ENCODE measurements at regions not wholly inside any gene's neighbourhood (a gene's known extent, or its start where the extent isn't known, plus 50 kb on each side); places are given as distances from the start of the nearest gene placed in this dataset.
"Not testable (repeated sequence)": the region's sequence is repeated elsewhere in the genome, so short reads cannot be mapped to it uniquely, and the experiment has no call there.

DNA sequence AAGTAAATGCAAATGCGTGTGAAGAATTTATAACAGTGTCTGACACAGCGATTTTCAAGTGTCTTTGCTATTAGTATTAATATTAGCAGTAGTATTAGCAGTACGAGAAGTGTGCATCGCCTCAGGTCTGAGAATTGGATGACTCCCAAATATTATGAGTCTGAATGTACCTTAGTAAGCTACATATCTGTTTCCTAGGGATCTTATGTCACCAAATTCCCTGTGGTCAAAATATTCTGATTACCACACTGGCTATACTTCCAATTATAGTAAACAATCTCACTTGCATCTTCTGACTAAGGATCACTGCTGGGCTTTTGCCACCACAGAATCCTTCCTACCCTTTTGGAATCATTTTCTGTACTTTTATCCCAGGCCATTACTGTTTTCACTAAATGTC is 396.0 kb upstream of the MIS18BP1 start:
- no peak overlapping the region for H3K4me3 ChIP-seq (ENCODE audit: low read depth, low read length, poor library complexity, severe bottlenecking)
- ChIA-PET POLR2A (ENCODE audit: low non-redundant PET) (no interaction called here), CTCF (no interaction called here)
- no peak for TF ChIP-seq EZH2 (IDR thresholded peaks at IDR 0.05; ENCODE audit: borderline replicate concordance, low read depth, low read length, poor library complexity, severe bottlenecking)
- TF ChIP-seq, protein P1, sequence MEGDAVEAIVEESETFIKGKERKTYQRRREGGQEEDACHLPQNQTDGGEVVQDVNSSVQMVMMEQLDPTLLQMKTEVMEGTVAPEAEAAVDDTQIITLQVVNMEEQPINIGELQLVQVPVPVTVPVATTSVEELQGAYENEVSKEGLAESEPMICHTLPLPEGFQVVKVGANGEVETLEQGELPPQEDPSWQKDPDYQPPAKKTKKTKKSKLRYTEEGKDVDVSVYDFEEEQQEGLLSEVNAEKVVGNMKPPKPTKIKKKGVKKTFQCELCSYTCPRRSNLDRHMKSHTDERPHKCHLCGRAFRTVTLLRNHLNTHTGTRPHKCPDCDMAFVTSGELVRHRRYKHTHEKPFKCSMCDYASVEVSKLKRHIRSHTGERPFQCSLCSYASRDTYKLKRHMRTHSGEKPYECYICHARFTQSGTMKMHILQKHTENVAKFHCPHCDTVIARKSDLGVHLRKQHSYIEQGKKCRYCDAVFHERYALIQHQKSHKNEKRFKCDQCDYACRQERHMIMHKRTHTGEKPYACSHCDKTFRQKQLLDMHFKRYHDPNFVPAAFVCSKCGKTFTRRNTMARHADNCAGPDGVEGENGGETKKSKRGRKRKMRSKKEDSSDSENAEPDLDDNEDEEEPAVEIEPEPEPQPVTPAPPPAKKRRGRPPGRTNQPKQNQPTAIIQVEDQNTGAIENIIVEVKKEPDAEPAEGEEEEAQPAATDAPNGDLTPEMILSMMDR (conservative IDR thresholded peaks at IDR 0.05; ENCODE audit: low read depth, low read length) = no peak
- no peaks in the 10 kb centered on the region for H3K36me3 ChIP-seq (ENCODE audit: insufficient read depth, low read length, poor library complexity, severe bottlenecking)
- DNase-seq (ENCODE audit: low spot score) = no peak
- no TSS peak for BruUV-seq (replicated peaks)
- H3K27me3 ChIP-seq (replicated peaks; ENCODE audit: insufficient read depth, low read depth, low read length, poor library complexity) = no peaks in the 10 kb centered on the region
- no peaks in the 10 kb centered on the region for H3K9me3 ChIP-seq (ENCODE audit: low read depth, low read length, poor library complexity, severe bottlenecking)
- no peak overlapping the region for H3K27ac ChIP-seq (ENCODE audit: low read depth, low read length, poor library complexity, severe bottlenecking)
- intact Hi-C loops (cut with micrococcal nuclease; ENCODE audit: unreplicated experiment) = no loop called here
- no peaks in the 10 kb centered on the region for H3K4me1 ChIP-seq (ENCODE audit: insufficient read depth, low read length, poor library complexity, severe bottlenecking)

DNA sequence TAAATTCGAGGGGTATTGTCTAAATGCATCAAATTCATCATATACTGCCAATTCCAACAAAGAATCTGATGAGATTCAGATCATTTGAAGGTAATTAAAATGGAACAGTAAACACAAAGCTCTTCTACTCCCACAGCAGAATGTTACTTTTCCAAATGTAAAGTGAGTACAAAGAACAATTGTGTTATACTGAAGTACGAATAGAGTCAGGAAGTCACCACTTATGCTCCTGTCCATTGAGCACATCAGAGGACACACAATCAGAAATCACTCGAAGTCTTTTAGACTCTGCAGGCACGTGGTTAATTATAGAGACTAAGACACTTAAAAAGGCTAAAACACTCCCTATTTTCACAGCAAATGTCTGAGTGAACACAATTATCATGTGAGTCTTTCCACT is 388.5 kb upstream of the MIS18BP1 start:
- ChIA-PET POLR2A (ENCODE audit: low non-redundant PET) (no interaction called here), CTCF (no interaction called here)
- TF ChIP-seq, protein P1 (conservative IDR thresholded peaks at IDR 0.05; ENCODE audit: low read depth, low read length) = no peak
- TF ChIP-seq EZH2 (IDR thresholded peaks at IDR 0.05; ENCODE audit: borderline replicate concordance, low read depth, low read length, poor library complexity, severe bottlenecking) = no peak
- Histone ChIP-seq H3K4me3 (ENCODE audit: low read depth, low read length, poor library complexity, severe bottlenecking) (no peak overlapping the region), H3K27ac (ENCODE audit: low read depth, low read length, poor library complexity, severe bottlenecking) (no peak overlapping the region), H3K36me3 (ENCODE audit: insufficient read depth, low read length, poor library complexity, severe bottlenecking) (no peaks in the 10 kb centered on the region), H3K9me3 (ENCODE audit: low read depth, low read length, poor library complexity, severe bottlenecking) (no peaks in the 10 kb centered on the region), H3K4me1 (ENCODE audit: insufficient read depth, low read length, poor library complexity, severe bottlenecking) (no peaks in the 10 kb centered on the region), H3K27me3 (replicated peaks; ENCODE audit: insufficient read depth, low read depth, low read length, poor library complexity) (no peaks in the 10 kb centered on the region)
- BruUV-seq (replicated peaks) = no TSS peak
- intact Hi-C loops (cut with micrococcal nuclease; ENCODE audit: unreplicated experiment) = no loop called here
- no peak for DNase-seq (ENCODE audit: low spot score)

- BruUV-seq (replicated peaks); H3K4me3 ChIP-seq (ENCODE audit: low read depth, low read length, poor library complexity, severe bottlenecking); DNase-seq (ENCODE audit: low spot score); H3K9me3 ChIP-seq (ENCODE audit: low read depth, low read length, poor library complexity, severe bottlenecking); CTCF ChIA-PET; intact Hi-C loops (cut with micrococcal nuclease; ENCODE audit: unreplicated experiment); H3K27me3 ChIP-seq (replicated peaks; ENCODE audit: insufficient read depth, low read depth, low read length, poor library complexity); H3K4me1 ChIP-seq (ENCODE audit: insufficient read depth, low read length, poor library complexity, severe bottlenecking); H3K27ac ChIP-seq (ENCODE audit: low read depth, low read length, poor library complexity, severe bottlenecking); H3K36me3 ChIP-seq (ENCODE audit: insufficient read depth, low read length, poor library complexity, severe bottlenecking); POLR2A ChIA-PET (ENCODE audit: low non-redundant PET): not testable (repeated sequence)
Measured at GRCh38 chr14:45634651-45635441, 381.8 kb upstream of the MIS18BP1 start.

All from A673 (cell line).